ENCODE measurements at regions not wholly inside any gene's neighbourhood (a gene's known extent, or its start where the extent isn't known, plus 50 kb on each side); places are given as distances from the start of the nearest gene placed in this dataset.

- Histone ChIP-seq H3K4me3 (ENCODE audit: low read depth, low read length) (no peak overlapping the region), H3K9me3 (ENCODE audit: control insufficient read depth, insufficient read depth, low read depth, low read length) (no peaks in the 10 kb centered on the region), H3K36me3 (ENCODE audit: control insufficient read depth in 2 of 2, insufficient read depth in 1 of 2, low read length in 2 of 2) (no peaks in the 10 kb centered on the region), H3K27ac (ENCODE audit: extremely low read depth, low read depth, low read length) (no peak overlapping the region), H3K4me1 (ENCODE audit: control insufficient read depth, insufficient read depth, low read length) (no peaks in the 10 kb centered on the region)
- ChIA-PET POLR2A (no interaction called here), CTCF (interaction anchor here (0.7 to 0.8 kb wide), 3 partner anchors 11 to 104 kb away, joined by 3 read pairs; no protein-coding TSS in a partner anchor)
- TF ChIP-seq ZNF544 (tag by site-specific recombination; IDR thresholded peaks at IDR 0.05), result no peak
- TF ChIP-seq ZNF48 (tag by site-specific recombination; IDR thresholded peaks at IDR 0.05), result no peak
- TF ChIP-seq, protein P1, sequence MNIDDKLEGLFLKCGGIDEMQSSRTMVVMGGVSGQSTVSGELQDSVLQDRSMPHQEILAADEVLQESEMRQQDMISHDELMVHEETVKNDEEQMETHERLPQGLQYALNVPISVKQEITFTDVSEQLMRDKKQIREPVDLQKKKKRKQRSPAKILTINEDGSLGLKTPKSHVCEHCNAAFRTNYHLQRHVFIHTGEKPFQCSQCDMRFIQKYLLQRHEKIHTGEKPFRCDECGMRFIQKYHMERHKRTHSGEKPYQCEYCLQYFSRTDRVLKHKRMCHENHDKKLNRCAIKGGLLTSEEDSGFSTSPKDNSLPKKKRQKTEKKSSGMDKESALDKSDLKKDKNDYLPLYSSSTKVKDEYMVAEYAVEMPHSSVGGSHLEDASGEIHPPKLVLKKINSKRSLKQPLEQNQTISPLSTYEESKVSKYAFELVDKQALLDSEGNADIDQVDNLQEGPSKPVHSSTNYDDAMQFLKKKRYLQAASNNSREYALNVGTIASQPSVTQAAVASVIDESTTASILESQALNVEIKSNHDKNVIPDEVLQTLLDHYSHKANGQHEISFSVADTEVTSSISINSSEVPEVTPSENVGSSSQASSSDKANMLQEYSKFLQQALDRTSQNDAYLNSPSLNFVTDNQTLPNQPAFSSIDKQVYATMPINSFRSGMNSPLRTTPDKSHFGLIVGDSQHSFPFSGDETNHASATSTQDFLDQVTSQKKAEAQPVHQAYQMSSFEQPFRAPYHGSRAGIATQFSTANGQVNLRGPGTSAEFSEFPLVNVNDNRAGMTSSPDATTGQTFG (tag by site-specific recombination; IDR thresholded peaks at IDR 0.05; ENCODE audit: borderline replicate concordance), result no peak
- TF ChIP-seq ZBTB20 (tag by site-specific recombination; IDR thresholded peaks at IDR 0.05), result no peak
- TF ChIP-seq PRDM1 (tag by site-specific recombination; IDR thresholded peaks at IDR 0.05), result no peak
Observed at GRCh38 chr1:110727246-110727645, 52.5 kb upstream of the KCNA3 start.

DNA sequence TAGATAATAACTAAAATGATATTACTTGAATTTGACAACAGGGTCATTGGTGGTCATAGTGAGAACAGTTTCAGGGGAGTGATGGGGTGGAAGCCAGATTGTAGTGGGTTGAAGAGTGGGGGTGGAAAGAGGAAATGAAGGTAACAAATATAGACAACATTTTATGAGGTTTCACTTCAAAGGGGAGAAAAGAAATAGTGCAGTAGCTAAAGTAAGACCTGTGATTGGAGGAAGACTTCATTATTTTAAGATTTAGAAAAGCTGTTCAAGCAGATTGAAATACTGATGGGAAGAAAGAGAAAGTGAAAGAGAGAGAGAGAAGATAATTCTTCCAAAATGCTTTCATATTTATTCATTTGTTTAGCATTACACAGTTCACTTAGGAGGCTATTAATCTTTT, 52.0 kb upstream of the KCNA3 start:
- H3K4me1 ChIP-seq (ENCODE audit: control insufficient read depth, insufficient read depth, low read length), result no peaks in the 10 kb centered on the region
- no peaks in the 10 kb centered on the region for H3K36me3 ChIP-seq (ENCODE audit: control insufficient read depth in 2 of 2, insufficient read depth in 1 of 2, low read length in 2 of 2)
- no peak overlapping the region for H3K27ac ChIP-seq (ENCODE audit: extremely low read depth, low read depth, low read length)
- no peak for TF ChIP-seq GLIS1 (tag by site-specific recombination; IDR thresholded peaks at IDR 0.05)
- 0 out of 2 replicates have a peak, but pooled peaks have one; percentile 10 for TF ChIP-seq ZFHX2 (tag by site-specific recombination; conservative IDR thresholded peaks at IDR 0.05)
- TF ChIP-seq EGR2 (tag by site-specific recombination; IDR thresholded peaks at IDR 0.05; ENCODE audit: low read depth), result 0 out of 2 replicates have a peak, but pooled peaks have one; percentile 19
- no peak for TF ChIP-seq YY2 (tag by site-specific recombination; IDR thresholded peaks at IDR 0.05)
- TF ChIP-seq ZNF660 (tag by site-specific recombination; IDR thresholded peaks at IDR 0.05), result no peak
- no peak for TF ChIP-seq ZNF157 (tag by site-specific recombination; IDR thresholded peaks at IDR 0.05)
- no peak overlapping the region for H3K4me3 ChIP-seq (ENCODE audit: low read depth, low read length)
- CTCF ChIA-PET, result interaction anchor here (0.7 to 0.8 kb wide), 3 partner anchors 10 to 104 kb away, joined by 3 read pairs; no protein-coding TSS in a partner anchor
- H3K9me3 ChIP-seq (ENCODE audit: control insufficient read depth, insufficient read depth, low read depth, low read length), result no peaks in the 10 kb centered on the region
- POLR2A ChIA-PET, result no interaction called here

All from HEK293 (cell line).